ENCODE measurements at regions not wholly inside any gene's neighbourhood (a gene's known extent, or its start where the extent isn't known, plus 50 kb on each side); places are given as distances from the start of the nearest gene placed in this dataset.
"Not testable (repeated sequence)": the region's sequence is repeated elsewhere in the genome, so short reads cannot be mapped to it uniquely, and the experiment has no call there.

DNA sequence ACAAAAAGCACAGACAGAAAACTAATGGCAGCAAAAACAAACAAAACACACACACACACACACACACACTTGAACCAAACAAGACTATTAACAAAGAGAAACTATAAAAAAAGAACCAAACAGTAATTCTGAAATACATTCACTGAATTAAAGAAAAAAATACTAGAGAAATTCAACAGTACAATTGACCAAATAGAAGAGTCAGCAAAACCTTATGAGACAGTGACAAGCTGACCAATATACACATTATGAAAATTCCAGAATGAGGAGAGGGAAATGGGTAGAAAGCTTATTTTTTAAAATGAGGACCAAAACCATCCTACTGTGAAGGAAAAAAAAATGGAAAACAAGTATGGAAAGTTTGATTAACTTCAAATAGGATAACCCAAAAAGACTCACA, 212.2 kb upstream of the BTBD3 start:
- Histone ChIP-seq H3K27ac (ENCODE audit: low read depth, low read length) (no peak overlapping the region), H3K9ac (ENCODE audit: low read length in 5 of 5) (no peak overlapping the region)

DNA sequence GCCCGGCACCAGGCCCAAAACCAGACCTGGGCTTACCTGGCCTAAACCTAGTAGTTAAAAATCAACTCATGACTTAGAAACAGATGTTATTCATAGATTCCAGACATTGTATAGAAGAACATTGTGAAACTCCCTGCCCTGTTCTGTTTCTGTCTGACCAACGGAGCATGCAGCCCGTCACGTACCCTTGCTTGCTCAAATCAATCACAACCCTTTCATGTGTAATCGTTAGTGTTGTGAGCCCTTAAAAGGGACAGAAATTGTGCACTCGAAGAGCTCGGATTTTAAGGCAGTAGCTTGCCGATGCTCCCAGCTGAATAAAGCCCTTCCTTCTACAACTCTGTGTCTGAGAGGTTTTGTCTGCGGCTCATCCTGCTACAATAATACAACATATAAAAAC, 209.5 kb upstream of the BTBD3 start:
- H3K27ac ChIP-seq (ENCODE audit: low read depth, low read length); H3K4me3 ChIP-seq (ENCODE audit: low read depth in 1 of 5, low read length in 5 of 5); H3K27me3 ChIP-seq (ENCODE audit: control insufficient read depth in 5 of 5, insufficient read depth in 4 of 5, low read length in 5 of 5); H3K4me1 ChIP-seq (ENCODE audit: control insufficient read depth in 5 of 5, insufficient read depth in 5 of 5, low read length in 5 of 5); H3K36me3 ChIP-seq (ENCODE audit: control insufficient read depth in 5 of 5, insufficient read depth in 5 of 5, low read length in 5 of 5); H3K9me3 ChIP-seq (ENCODE audit: control insufficient read depth in 5 of 5, low read length in 5 of 5); H3K9ac ChIP-seq (ENCODE audit: low read length in 5 of 5): not testable (repeated sequence)

More for the DNA sequence above, 212.2 kb upstream of the BTBD3 start:
- Histone ChIP-seq H3K36me3 (ENCODE audit: control insufficient read depth in 5 of 5, insufficient read depth in 5 of 5, low read length in 5 of 5) (no peaks in the 10 kb centered on the region), H3K4me1 (ENCODE audit: control insufficient read depth in 5 of 5, insufficient read depth in 5 of 5, low read length in 5 of 5) (no peaks in the 10 kb centered on the region), H3K9me3 (ENCODE audit: control insufficient read depth in 5 of 5, low read length in 5 of 5) (no peaks in the 10 kb centered on the region), H3K27me3 (ENCODE audit: control insufficient read depth in 5 of 5, insufficient read depth in 4 of 5, low read length in 5 of 5) (no peaks in the 10 kb centered on the region), H3K4me3 (ENCODE audit: low read depth in 1 of 5, low read length in 5 of 5) (no peak overlapping the region)

DNA sequence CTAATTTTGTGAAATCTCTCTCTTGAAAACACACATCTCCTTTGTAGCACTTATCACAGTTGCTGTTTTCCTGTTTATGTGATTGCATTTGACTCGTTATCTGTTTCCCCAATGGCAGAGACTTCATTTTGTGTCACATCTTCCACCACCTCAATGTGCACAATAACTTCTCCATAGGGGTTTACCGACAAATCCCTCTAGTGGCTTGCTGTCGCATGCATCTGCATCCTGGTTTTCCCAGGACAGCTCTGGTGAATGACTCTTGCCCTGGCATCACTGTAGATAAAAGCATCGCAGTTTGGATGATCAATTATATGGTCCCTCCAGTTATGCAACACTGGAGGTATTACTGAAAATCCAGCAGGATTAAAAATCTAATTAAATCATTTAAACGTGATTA, 206.5 kb upstream of the BTBD3 start:
- Histone ChIP-seq H3K27me3 (ENCODE audit: control insufficient read depth in 5 of 5, insufficient read depth in 4 of 5, low read length in 5 of 5) (no peaks in the 10 kb centered on the region), H3K4me1 (ENCODE audit: control insufficient read depth in 5 of 5, insufficient read depth in 5 of 5, low read length in 5 of 5) (no peaks in the 10 kb centered on the region), H3K27ac (ENCODE audit: low read depth, low read length) (no peak overlapping the region), H3K4me3 (ENCODE audit: low read depth in 1 of 5, low read length in 5 of 5) (no peak overlapping the region), H3K9ac (ENCODE audit: low read length in 5 of 5) (no peak overlapping the region), H3K36me3 (ENCODE audit: control insufficient read depth in 5 of 5, insufficient read depth in 5 of 5, low read length in 5 of 5) (no peaks in the 10 kb centered on the region), H3K9me3 (ENCODE audit: control insufficient read depth in 5 of 5, low read length in 5 of 5) (no peaks in the 10 kb centered on the region)

DNA sequence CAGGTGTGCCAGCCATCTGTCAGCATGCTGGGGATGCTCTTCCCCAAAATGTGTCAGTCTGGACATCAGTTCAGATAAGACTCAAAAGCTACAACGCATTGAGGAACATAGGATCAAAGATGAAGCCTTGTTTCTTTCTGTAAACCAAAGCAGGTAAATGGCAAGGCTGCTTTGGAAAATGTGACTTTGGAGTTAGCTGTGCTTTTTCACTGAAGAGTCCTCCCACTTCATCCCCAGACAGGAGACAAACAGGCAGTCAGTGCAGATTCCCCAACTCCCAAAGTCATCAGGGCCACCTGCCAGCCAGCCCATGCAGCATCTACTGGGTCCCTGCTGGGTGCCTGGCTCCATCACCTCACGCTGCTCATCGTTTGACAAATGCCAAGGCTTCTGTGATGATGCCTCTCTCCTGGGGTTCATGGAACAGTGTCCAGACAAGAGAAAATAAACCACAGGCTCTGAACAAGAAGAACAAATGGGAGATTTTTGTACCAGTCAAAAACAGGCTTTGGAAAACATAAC, 205.0 kb upstream of the BTBD3 start:
- Histone ChIP-seq H3K27ac (ENCODE audit: low read depth, low read length) (no peak overlapping the region), H3K36me3 (ENCODE audit: control insufficient read depth in 5 of 5, insufficient read depth in 5 of 5, low read length in 5 of 5) (no peaks in the 10 kb centered on the region), H3K9me3 (ENCODE audit: control insufficient read depth in 5 of 5, low read length in 5 of 5) (no peaks in the 10 kb centered on the region), H3K27me3 (ENCODE audit: control insufficient read depth in 5 of 5, insufficient read depth in 4 of 5, low read length in 5 of 5) (no peaks in the 10 kb centered on the region), H3K4me3 (ENCODE audit: low read depth in 1 of 5, low read length in 5 of 5) (no peak overlapping the region), H3K9ac (ENCODE audit: low read length in 5 of 5) (no peak overlapping the region), H3K4me1 (ENCODE audit: control insufficient read depth in 5 of 5, insufficient read depth in 5 of 5, low read length in 5 of 5) (no peaks in the 10 kb centered on the region)

DNA sequence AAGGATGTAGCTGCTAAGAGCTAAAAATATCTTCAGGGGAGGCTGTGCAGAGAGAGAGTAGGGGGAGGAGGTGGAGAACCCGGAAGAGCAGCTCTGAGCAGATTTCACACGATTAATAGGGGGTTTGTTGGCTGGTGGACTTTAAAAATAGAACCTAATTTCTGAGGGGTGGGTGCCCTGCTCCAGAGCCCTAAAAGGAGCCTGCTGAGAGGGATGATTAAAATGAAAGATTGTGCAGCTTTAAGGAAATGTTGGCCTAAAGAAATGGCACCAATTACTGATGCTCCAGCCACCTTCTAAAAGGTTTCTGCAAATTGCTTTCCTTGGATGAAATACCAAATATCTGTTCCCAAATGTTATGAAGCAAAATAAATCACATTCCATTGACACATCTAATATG, 202.8 kb upstream of the BTBD3 start:
- Histone ChIP-seq H3K4me3 (ENCODE audit: low read depth in 1 of 5, low read length in 5 of 5) (no peak overlapping the region), H3K36me3 (ENCODE audit: control insufficient read depth in 5 of 5, insufficient read depth in 5 of 5, low read length in 5 of 5) (no peaks in the 10 kb centered on the region), H3K27me3 (ENCODE audit: control insufficient read depth in 5 of 5, insufficient read depth in 4 of 5, low read length in 5 of 5) (no peaks in the 10 kb centered on the region), H3K9ac (ENCODE audit: low read length in 5 of 5) (no peak overlapping the region), H3K9me3 (ENCODE audit: control insufficient read depth in 5 of 5, low read length in 5 of 5) (no peaks in the 10 kb centered on the region), H3K4me1 (ENCODE audit: control insufficient read depth in 5 of 5, insufficient read depth in 5 of 5, low read length in 5 of 5) (no peaks in the 10 kb centered on the region), H3K27ac (ENCODE audit: low read depth, low read length) (no peak overlapping the region)

DNA sequence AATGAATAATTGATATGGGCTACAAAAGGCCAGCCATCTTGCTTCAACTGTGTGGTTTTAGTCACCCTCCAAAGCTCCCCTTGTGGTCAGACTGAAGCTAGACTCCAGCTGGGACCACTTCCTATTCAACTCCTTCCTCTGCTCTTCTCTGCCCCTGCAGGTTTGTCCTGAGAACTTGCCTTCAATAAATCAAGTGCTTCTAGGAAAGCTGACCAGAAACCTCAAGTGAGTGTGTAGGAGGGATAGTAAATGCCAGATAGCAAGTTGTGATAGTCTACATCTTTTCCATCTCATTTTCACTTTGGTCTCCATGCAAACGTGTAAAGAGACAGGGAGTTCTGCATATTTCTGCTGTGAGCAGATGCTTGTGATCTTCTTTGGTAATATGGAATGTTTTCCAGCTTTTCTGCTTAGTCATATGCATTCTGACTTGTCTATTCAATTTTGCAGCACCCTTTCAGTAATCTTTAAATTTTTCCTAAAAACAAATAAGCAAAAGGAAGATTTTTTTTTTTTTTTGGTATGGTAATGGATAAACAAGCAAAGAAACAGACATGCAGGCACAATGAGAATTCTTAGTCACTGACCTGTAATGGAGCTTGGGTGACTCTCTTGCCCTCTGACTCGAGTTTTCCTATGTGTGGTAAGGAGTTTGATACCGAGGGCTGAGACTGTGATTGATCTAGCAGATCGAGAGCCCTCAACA, 201.3 kb upstream of the BTBD3 start:
- Histone ChIP-seq H3K27ac (ENCODE audit: low read depth, low read length) (no peak overlapping the region), H3K27me3 (ENCODE audit: control insufficient read depth in 5 of 5, insufficient read depth in 4 of 5, low read length in 5 of 5) (no peaks in the 10 kb centered on the region), H3K9ac (ENCODE audit: low read length in 5 of 5) (no peak overlapping the region), H3K4me1 (ENCODE audit: control insufficient read depth in 5 of 5, insufficient read depth in 5 of 5, low read length in 5 of 5) (no peaks in the 10 kb centered on the region), H3K36me3 (ENCODE audit: control insufficient read depth in 5 of 5, insufficient read depth in 5 of 5, low read length in 5 of 5) (no peaks in the 10 kb centered on the region), H3K4me3 (ENCODE audit: low read depth in 1 of 5, low read length in 5 of 5) (no peak overlapping the region), H3K9me3 (ENCODE audit: control insufficient read depth in 5 of 5, low read length in 5 of 5) (no peaks in the 10 kb centered on the region)

DNA sequence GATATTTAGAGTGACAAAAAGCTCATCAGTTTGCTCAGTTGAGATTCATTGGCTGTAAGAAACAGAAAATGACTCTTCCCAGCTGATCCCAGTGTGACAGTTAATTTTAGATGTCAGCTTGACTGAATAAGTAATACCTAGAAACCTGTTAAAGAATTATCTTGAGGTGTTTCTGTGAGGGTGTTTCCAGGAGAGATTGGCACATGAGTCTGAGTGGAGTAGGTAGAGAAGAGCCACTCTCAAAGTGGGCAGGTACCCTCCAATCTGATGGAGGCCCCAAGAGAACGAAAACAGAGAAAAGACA, 200.8 kb upstream of the BTBD3 start:
- no peaks in the 10 kb centered on the region for H3K4me1 ChIP-seq (ENCODE audit: control insufficient read depth in 5 of 5, insufficient read depth in 5 of 5, low read length in 5 of 5)
- no peaks in the 10 kb centered on the region for H3K27me3 ChIP-seq (ENCODE audit: control insufficient read depth in 5 of 5, insufficient read depth in 4 of 5, low read length in 5 of 5)
- no peaks in the 10 kb centered on the region for H3K36me3 ChIP-seq (ENCODE audit: control insufficient read depth in 5 of 5, insufficient read depth in 5 of 5, low read length in 5 of 5)
- no peaks in the 10 kb centered on the region for H3K9me3 ChIP-seq (ENCODE audit: control insufficient read depth in 5 of 5, low read length in 5 of 5)
- H3K9ac ChIP-seq (ENCODE audit: low read length in 5 of 5) = no peak overlapping the region
- H3K27ac ChIP-seq (ENCODE audit: low read depth, low read length) = no peak overlapping the region
- H3K4me3 ChIP-seq (ENCODE audit: low read depth in 1 of 5, low read length in 5 of 5) = no peak overlapping the region

DNA sequence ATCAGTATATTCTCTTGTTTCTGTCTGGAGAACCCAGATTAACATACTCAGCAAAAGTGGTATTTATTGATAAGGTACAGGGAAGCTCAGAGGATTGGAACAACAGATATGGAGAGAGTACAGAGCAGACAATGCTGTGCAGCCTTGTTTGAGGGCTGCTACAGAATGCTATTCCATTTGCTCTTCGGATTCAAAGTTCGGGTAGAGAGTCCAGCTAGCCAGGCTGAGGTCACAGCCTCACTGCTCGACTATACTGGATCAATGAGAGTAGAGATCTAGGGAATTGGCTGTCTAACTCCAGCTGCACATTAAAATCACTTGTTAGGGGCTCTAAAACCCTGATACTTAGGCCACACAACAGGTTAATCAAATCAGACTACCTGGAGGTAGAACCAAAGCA, 200.1 kb upstream of the BTBD3 start:
- Histone ChIP-seq H3K9me3 (ENCODE audit: control insufficient read depth in 5 of 5, low read length in 5 of 5) (no peaks in the 10 kb centered on the region), H3K27ac (ENCODE audit: low read depth, low read length) (no peak overlapping the region), H3K27me3 (ENCODE audit: control insufficient read depth in 5 of 5, insufficient read depth in 4 of 5, low read length in 5 of 5) (no peaks in the 10 kb centered on the region), H3K36me3 (ENCODE audit: control insufficient read depth in 5 of 5, insufficient read depth in 5 of 5, low read length in 5 of 5) (no peaks in the 10 kb centered on the region), H3K4me3 (ENCODE audit: low read depth in 1 of 5, low read length in 5 of 5) (no peak overlapping the region), H3K9ac (ENCODE audit: low read length in 5 of 5) (no peak overlapping the region), H3K4me1 (ENCODE audit: control insufficient read depth in 5 of 5, insufficient read depth in 5 of 5, low read length in 5 of 5) (no peaks in the 10 kb centered on the region)

DNA sequence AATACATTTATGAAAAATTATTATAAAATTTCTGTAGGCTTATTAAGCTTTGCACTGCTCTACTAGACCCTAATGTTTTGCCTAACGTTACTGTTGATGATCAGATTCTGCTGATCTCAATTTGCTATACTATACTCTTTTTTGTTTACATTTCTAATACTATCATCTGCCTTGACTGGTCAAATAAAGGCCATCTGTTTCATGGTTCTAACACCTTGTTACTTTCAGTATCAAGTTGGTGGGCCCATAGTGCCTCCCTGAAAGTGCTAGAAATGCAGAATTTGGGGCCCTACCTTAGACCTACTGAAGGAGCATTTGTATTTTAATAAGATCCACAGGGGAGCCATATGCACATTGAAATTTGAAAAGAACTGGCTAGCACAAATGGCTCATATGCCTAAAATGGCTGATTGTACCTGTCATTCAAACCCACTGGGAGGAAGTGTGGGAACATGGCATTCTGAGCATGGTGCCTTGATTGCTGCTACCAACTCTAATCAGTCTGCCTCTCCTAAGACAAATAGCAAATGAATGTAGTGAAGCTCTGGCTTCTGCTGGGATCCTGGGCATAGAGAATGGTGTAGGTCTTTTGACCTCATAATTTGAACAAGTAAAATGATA, 199.1 kb upstream of the BTBD3 start:
- Histone ChIP-seq H3K36me3 (ENCODE audit: control insufficient read depth in 5 of 5, insufficient read depth in 5 of 5, low read length in 5 of 5) (no peaks in the 10 kb centered on the region), H3K27me3 (ENCODE audit: control insufficient read depth in 5 of 5, insufficient read depth in 4 of 5, low read length in 5 of 5) (no peaks in the 10 kb centered on the region), H3K4me3 (ENCODE audit: low read depth in 1 of 5, low read length in 5 of 5) (no peak overlapping the region), H3K9me3 (ENCODE audit: control insufficient read depth in 5 of 5, low read length in 5 of 5) (no peaks in the 10 kb centered on the region), H3K9ac (ENCODE audit: low read length in 5 of 5) (no peak overlapping the region), H3K27ac (ENCODE audit: low read depth, low read length) (no peak overlapping the region), H3K4me1 (ENCODE audit: control insufficient read depth in 5 of 5, insufficient read depth in 5 of 5, low read length in 5 of 5) (no peaks in the 10 kb centered on the region)

DNA sequence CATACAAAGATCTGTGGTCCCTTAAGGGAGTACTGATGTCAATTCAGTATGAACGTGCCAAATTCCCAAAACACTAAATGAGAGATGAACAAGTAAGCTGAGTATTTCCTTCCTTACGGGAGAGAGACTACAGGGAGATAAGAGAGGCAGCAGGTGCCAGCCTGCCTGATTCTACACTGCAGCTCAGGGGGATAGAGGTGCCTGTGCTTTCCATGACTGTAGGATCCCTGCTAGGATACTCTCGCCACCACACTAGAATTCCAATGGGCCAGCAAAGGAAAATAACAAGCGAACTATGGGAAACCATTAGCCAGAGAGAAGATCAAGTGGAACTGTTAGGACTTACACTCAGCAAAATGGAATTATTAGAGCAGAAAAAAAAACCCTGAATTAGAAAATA, 198.5 kb upstream of the BTBD3 start:
- Histone ChIP-seq H3K9me3 (ENCODE audit: control insufficient read depth in 5 of 5, low read length in 5 of 5) (no peaks in the 10 kb centered on the region), H3K27me3 (ENCODE audit: control insufficient read depth in 5 of 5, insufficient read depth in 4 of 5, low read length in 5 of 5) (no peaks in the 10 kb centered on the region), H3K9ac (ENCODE audit: low read length in 5 of 5) (no peak overlapping the region), H3K27ac (ENCODE audit: low read depth, low read length) (no peak overlapping the region), H3K4me3 (ENCODE audit: low read depth in 1 of 5, low read length in 5 of 5) (no peak overlapping the region), H3K36me3 (ENCODE audit: control insufficient read depth in 5 of 5, insufficient read depth in 5 of 5, low read length in 5 of 5) (no peaks in the 10 kb centered on the region), H3K4me1 (ENCODE audit: control insufficient read depth in 5 of 5, insufficient read depth in 5 of 5, low read length in 5 of 5) (no peaks in the 10 kb centered on the region)

Data from subcutaneous abdominal adipose tissue (tissue), 5 donors.